ENCODE measurements at regions not wholly inside any gene's neighbourhood (a gene's known extent, or its start where the extent isn't known, plus 50 kb on each side); places are given as distances from the start of the nearest gene placed in this dataset.

- TF ChIP-seq CTCF (IDR thresholded peaks at IDR 0.05) (no peak), POLR2A (IDR thresholded peaks at IDR 0.05) (no peak)
Measured at GRCh38 chr4:101724093-101724492, 66.4 kb upstream of the BANK1 start.
